ENCODE measurements at regions not wholly inside any gene's neighbourhood (a gene's known extent, or its start where the extent isn't known, plus 50 kb on each side); places are given as distances from the start of the nearest gene placed in this dataset.
"Not testable (repeated sequence)": the region's sequence is repeated elsewhere in the genome, so short reads cannot be mapped to it uniquely, and the experiment has no call there.

GRCh38 chr12:108424026-108424425 is 84.9 kb upstream of the CMKLR1 start:
- DNase-seq (ENCODE audit: low read depth), result no peak

DNA sequence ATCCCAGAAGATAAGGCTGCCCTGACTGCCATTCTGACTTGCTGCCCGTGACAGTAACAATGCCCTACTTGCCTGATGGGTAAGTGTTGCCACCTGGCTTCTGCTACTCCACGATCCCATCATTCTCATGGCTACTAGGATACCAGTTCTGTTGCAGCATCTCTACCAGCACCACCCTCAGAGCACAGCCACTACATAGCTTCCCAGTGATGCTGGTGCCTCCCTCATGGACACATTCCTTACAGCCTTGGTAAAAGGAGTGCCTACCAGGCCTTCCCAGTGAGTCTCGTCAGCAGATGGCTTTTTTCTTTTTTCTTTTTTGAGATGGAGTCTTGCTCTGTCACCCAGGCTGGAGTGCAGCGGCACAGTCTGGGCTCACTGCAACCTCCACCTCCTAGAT is 84.4 kb upstream of the CMKLR1 start:
- no peak for DNase-seq (ENCODE audit: low read depth)

GRCh38 chr12:108421082-108421481 is 82.0 kb upstream of the CMKLR1 start:
- not testable (repeated sequence) for DNase-seq (ENCODE audit: low read depth)

GRCh38 chr12:108420421-108420820 is 81.3 kb upstream of the CMKLR1 start:
- DNase-seq (ENCODE audit: low read depth), result not testable (repeated sequence)

- DNase-seq (ENCODE audit: low read depth), result no peak
These were observed 80.8 kb upstream of the CMKLR1 start for GRCh38 chr12:108419949-108420348.

DNA sequence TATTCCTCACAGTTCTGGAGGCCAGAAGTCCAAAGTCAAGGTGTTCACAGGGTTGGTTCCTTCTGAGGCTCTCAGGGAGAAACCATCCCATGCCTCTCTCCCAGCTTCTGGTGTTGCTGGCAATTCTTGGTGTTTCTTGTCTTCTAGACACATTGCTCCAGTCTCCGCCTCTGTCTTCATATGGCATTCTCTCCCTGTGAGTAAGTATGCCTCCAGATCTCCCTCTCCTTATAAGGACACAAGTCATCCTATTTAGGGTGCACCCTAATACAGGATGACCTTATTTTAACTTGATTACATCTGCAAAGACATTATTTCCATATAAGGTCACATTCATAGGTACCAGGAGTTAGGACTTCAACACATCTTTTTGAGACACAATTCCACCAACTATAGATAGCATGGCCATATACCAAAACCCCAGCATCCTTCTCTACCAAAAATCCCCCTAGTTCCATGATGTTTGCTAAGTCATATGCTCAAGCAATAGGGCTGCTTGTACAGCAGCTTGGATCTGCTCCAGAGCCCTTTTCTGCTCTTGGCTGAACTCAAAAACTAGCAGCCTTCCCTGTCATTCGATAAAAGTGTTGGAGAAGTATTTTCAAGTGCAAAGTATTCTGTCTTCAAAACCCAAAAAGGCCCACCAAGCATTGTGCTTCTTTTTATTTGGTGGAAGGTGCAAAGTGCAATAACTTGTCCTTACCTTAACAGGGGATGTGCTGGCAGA is 79.2 kb upstream of the CMKLR1 start:
- no peak for DNase-seq (ENCODE audit: low read depth)

DNA sequence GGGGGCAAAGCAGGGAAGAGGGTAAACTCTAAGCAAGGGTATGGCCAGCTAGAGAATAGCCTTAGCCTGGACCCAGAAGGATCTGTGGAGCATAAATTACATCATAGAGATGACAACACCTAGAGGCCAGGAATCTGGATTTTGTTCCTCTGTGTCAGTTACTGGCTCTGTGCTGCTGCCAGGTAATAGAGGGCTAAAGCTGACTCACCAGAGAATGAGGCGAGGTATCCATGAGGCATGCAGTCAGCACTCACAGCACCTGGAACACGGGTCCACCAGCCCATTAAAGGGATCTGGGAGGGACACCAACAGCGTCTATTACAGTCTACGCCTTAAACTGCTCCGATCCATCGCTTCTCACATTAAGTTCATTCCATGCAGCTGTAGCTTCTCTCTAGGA is 74.9 kb upstream of the CMKLR1 start:
- DNase-seq (ENCODE audit: low read depth), result no peak

- no peak for DNase-seq (ENCODE audit: low read depth)
These were observed 71.6 kb upstream of the CMKLR1 start for GRCh38 chr12:108410689-108411088.

- no peak for DNase-seq (ENCODE audit: low read depth)
These were observed 70.4 kb upstream of the CMKLR1 start for GRCh38 chr12:108409481-108409880.

- DNase-seq (ENCODE audit: low read depth), result peak; percentile 52
These were observed 64.8 kb upstream of the CMKLR1 start for GRCh38 chr12:108403952-108404351.

DNA sequence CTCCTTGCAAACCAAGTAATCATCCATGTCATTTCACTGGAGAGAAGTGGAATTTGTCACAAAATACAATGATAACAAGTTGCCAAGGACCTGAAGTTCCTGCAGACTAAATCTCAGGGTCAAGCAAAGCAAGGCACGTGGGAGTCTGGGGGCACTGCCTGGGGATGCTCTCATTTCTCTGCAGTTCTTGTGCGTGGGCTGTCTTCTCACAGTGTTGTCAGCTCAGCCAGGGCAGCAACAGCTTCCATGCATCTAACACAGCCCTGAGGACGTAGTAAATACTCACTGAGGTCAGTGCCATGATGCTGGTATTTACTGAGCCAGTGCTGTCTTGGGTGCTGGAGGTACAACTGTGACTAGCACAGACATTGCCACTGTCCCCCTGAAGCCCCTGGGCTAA is 62.9 kb upstream of the CMKLR1 start:
- DNase-seq (ENCODE audit: low read depth), result no peak

GRCh38 chr12:108400900-108401480 is 61.9 kb upstream of the CMKLR1 start:
- no peak for DNase-seq (ENCODE audit: low read depth)

DNA sequence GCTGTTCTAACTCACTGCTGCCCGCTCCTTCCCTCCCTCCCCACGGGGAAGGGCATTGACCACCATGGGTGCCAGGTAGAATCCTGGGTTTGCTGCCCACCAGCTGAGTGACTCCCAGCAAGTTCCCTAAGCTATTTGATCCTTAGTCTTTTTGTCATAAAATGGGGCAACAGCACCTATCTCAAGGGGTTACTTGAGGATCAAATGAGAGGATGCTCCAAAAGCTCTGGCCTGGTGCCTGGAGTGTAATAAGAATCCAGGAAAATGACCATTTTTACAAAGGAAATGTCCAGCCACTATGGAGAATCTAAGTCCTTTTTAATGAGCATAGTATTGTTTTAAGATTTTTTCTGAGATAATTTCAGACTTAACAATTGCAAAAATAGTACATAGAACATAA is 61.4 kb upstream of the CMKLR1 start:
- no peak for DNase-seq (ENCODE audit: low read depth)

- no peak for DNase-seq (ENCODE audit: low read depth)
These were observed 60.9 kb upstream of the CMKLR1 start for GRCh38 chr12:108400056-108400455.

GRCh38 chr12:108399514-108399913 is 60.4 kb upstream of the CMKLR1 start:
- peak; percentile 76 for DNase-seq (ENCODE audit: low read depth)

DNA sequence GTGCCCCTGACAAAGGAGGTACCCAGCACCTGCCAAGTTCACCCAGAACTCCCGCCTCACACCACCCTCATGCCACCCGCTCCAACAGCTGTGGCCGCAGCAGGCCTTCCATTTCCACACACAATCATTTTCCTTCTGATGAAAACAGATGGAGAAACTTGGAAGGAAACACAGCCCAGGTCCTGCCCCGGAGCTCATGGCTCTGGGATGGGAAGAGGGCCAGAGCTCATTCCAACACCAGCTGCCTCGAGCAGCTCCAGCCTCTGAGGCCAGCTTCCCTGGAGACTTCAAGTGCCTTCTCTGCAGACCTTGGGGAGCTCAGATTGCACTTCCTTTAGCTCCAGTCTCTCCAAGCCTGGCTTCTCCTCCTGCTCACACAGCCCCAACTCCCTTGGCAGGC is 55.1 kb upstream of the CMKLR1 start:
- peak; percentile 98 for DNase-seq (ENCODE audit: low read depth)

DNA sequence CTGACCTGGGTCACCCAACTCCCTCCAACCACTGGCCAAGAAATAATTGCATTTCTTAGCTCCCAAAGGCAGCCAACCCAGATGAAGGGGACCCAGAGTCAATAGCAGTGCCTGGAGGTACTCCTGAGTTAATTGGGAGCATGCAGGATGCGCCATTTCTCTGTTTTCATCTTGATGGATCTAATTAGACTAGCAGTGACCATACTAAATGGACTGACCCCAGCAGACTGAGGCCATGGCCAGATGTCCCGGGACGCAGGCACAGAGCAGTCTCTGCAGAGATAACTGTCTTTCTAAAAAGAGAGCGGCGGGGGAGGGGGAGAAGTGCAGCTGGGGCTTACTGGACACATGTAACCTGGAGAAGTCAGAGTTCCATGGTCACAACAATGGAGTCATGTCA is 53.2 kb upstream of the CMKLR1 start:
- no peak for DNase-seq (ENCODE audit: low read depth)

DNA sequence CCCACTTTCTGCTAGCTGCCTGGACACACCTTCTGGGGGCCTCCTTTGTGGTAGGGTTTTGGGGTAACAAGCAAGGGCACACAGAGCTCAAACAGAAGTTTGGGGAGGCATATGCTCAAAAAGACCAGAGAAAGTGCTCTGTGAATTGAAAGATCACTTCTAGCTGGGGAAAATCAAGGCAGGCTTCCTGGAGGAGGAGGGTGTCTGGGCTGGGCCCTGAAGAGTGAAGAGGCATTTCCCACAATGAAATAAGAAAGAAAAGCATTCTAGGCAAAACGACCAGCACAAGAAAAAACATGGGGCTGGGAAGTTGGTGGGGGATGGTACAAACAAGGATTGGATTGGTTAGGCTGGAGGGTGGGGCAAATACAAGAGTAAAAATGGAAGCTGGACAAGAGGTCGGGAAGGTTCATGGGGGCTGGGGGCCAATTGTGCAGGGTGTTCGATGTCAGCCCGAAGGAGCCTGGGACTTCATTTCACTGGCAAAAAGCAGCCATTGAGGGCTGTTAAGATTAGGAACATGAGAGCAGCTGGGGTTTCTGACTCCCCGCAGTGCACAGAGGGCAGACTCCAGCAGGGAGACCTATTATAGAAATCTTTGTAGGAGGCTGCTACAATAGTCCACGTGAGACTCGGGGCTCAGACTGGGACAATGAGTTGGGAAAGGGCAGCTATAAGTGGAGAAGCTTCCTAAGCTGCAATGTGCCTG is 51.5 kb upstream of the CMKLR1 start:
- DNase-seq (ENCODE audit: low read depth), result peak; percentile 32

DNA sequence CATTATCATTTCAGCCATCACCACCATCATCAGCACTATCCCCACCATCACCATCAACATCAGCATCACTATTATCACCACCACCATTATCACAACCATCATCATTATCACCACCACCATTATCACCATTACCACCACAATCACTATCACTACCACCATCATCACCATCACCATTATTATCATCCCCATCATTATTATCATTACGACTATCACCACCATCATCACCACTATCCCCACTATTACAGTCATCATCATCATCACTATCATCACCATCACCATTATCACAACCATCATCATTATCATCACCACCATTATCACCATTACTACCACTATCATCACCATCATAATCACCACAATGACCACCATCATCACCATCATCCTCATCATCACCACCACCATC is 50.4 kb upstream of the CMKLR1 start:
- DNase-seq (ENCODE audit: low read depth), result no peak
